HepG2 (cell line): ENCODE measurements at regions not wholly inside any gene's neighbourhood (a gene's known extent, or its start where the extent isn't known, plus 50 kb on each side); places are given as distances from the start of the nearest gene placed in this dataset.

Experiments
- GTF2F1 ChIP-seq: fragments of 150-350 bp; IDR thresholded peaks from 2 replicates; pipeline ENCODE4 v1.6.1; 2014; ENCODE audit warnings: low read length
- HIVEP1 ChIP-seq: sonication (generic); formaldehyde crosslinking; IDR thresholded peaks from 2 replicates; pipeline ENCODE4 v1.4.0; 2020; ENCODE audit warnings: mild to moderate bottlenecking, missing genetic modification reagents
- HMG20B ChIP-seq: conservative IDR thresholded peaks from 2 replicates; pipeline ENCODE4 v1.6.1; 2016; ENCODE audit warnings: missing genetic modification reagents, missing compliant biosample characterization
- HNRNPLL ChIP-seq: fragments of 200-400 bp; formaldehyde crosslinking; IDR thresholded peaks from 2 replicates; pipeline ENCODE4 v1.6.1; 2017; ENCODE audit warnings: mild to moderate bottlenecking, low read depth, low read length; ENCODE audit not compliant: poor library complexity, severe bottlenecking
- KDM2A ChIP-seq: sonication (generic); formaldehyde crosslinking; IDR thresholded peaks from 2 replicates; pipeline ENCODE4 v1.4.0; 2020; ENCODE audit warnings: low read depth, missing genetic modification reagents, borderline replicate concordance
- KLF16 ChIP-seq, 2 experiments: sonication (generic) in 1 of 2; formaldehyde crosslinking in 1 of 2; IDR thresholded peaks; 2 replicates each; pipeline versions ENCODE4 v1.6.1 to v1.8.0; 2016 to 2023; ENCODE audit warnings: missing genetic modification reagents in 2 of 2, missing compliant biosample characterization in 1 of 2
- RBM22 ChIP-seq: fragments of 200-400 bp; formaldehyde crosslinking; optimal IDR thresholded peaks from 2 replicates; pipeline ENCODE3; 2017; ENCODE audit warnings: mild to moderate bottlenecking, low read length, moderate library complexity
- SP1 ChIP-seq, 2 experiments: fragments of 450-650 bp in 1 of 2; sonication (generic) in 1 of 2; formaldehyde crosslinking in 1 of 2; IDR thresholded peaks; 2 replicates each; pipeline versions ENCODE4 v1.4.0 to v1.6.1; 2016 to 2020; ENCODE audit warnings: missing genetic modification reagents in 1 of 2
- TBL1XR1 ChIP-seq: fragments of 150-350 bp; IDR thresholded peaks from 2 replicates; pipeline ENCODE4 v1.6.1; 2014; ENCODE audit warnings: borderline replicate concordance, low read length; ENCODE audit not compliant: partially characterized antibody
- ZNF317 ChIP-seq: sonication (generic); formaldehyde crosslinking; IDR thresholded peaks from 2 replicates; pipeline ENCODE4 v1.5.0; 2020; ENCODE audit warnings: mild to moderate bottlenecking, missing genetic modification reagents
- ZNF343 ChIP-seq: sonication (generic); formaldehyde crosslinking; IDR thresholded peaks from 2 replicates; pipeline ENCODE4 v1.4.0; 2020; ENCODE audit warnings: mild to moderate bottlenecking, missing genetic modification reagents
- ZNF510 ChIP-seq: sonication (generic); formaldehyde crosslinking; IDR thresholded peaks from 2 replicates; pipeline ENCODE4 v1.4.0; 2020; ENCODE audit warnings: low read depth, mild to moderate bottlenecking, missing genetic modification reagents
- ZNF616 ChIP-seq: sonication (generic); formaldehyde crosslinking; IDR thresholded peaks from 2 replicates; pipeline ENCODE4 v1.5.0; 2020; ENCODE audit warnings: low read depth, mild to moderate bottlenecking, missing genetic modification reagents
- ZNF772 ChIP-seq: sonication (generic); formaldehyde crosslinking; IDR thresholded peaks from 2 replicates; pipeline ENCODE4 v1.5.0; 2020; ENCODE audit warnings: mild to moderate bottlenecking, missing genetic modification reagents
- ZSCAN9 ChIP-seq: IDR thresholded peaks from 2 replicates; pipeline ENCODE4 v1.6.1; 2016; ENCODE audit warnings: borderline replicate concordance
- TF ChIP-seq, protein P1 (sequence below): sonication (generic); formaldehyde crosslinking; IDR thresholded peaks from 2 replicates; pipeline ENCODE4 v1.4.0; 2020; ENCODE audit warnings: missing genetic modification reagents
- TF ChIP-seq, protein P2 (sequence below): IDR thresholded peaks from 2 replicates; pipeline ENCODE4 v1.6.1; 2016; ENCODE audit warnings: missing compliant biosample characterization, missing genetic modification reagents, borderline replicate concordance
- TF ChIP-seq, protein P3 (sequence below), 2 experiments: sonication (generic) in 1 of 2; formaldehyde crosslinking in 1 of 2; IDR thresholded peaks; 2 replicates each; pipeline versions ENCODE4 v1.4.0 to v1.6.1; 2016 to 2020; ENCODE audit warnings: borderline replicate concordance in 1 of 2, low read depth in 1 of 2, mild to moderate bottlenecking in 1 of 2, missing genetic modification reagents in 1 of 2

DNA sequence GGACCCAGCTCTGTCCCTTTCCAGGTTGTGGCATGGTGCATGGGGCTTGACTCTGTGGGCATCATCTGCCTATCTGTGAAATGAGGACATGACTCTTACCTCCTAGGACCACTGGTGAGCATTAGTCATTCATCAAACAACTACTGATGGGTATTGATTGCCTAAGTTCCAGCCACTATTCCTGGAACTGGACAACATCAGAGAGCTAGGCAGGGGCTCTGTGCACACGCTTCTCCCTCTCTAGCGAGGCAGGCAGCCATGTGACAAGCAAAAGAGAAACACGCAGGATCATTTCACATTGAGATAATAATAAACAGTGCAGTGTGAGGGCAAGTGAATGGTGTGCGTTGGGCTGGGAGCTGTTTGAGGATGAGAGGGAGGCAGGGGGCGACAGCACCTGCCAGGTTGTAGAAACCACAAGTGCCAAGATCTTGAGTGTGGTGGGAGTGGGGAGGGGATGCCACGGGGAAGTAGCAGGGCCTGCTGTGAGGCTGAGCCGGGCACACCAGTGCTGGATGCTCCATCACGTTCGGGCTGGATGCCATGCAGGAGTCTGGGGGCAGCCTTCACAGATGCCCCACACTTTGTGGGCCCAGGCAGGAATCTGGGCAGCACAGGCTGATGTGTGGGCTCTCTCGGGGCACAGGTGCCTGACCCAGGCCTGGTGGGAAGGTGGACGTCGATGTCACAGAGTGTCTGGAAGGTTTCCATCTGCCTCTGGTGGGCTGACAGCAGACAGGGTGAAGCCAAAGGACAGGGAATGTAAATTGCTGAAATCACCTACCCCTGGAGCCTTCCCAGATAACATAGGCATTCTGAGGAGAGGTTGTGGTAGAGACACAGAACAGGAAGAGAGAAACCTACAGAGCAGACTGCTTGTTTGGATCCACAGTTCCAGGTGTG, 405.5 kb downstream of the RPS24 start (continued):
- TF ChIP-seq ZNF510 = no peak
- no peak for TF ChIP-seq HNRNPLL
- TF ChIP-seq KLF16 (CRISPR knock-in tag; IDR thresholded peaks at IDR 0.05) = no peak
- TF ChIP-seq TBL1XR1 = no peak
- no peak for TF ChIP-seq SP1 (IDR thresholded peaks at IDR 0.05)
- TF ChIP-seq SP1 (CRISPR knock-in tag; IDR thresholded peaks at IDR 0.05) = no peak
- no peak for TF ChIP-seq HIVEP1
- no peak for TF ChIP-seq ZNF616 (CRISPR knock-in tag)
- TF ChIP-seq RBM22 = no peak
- TF ChIP-seq, protein P1, sequence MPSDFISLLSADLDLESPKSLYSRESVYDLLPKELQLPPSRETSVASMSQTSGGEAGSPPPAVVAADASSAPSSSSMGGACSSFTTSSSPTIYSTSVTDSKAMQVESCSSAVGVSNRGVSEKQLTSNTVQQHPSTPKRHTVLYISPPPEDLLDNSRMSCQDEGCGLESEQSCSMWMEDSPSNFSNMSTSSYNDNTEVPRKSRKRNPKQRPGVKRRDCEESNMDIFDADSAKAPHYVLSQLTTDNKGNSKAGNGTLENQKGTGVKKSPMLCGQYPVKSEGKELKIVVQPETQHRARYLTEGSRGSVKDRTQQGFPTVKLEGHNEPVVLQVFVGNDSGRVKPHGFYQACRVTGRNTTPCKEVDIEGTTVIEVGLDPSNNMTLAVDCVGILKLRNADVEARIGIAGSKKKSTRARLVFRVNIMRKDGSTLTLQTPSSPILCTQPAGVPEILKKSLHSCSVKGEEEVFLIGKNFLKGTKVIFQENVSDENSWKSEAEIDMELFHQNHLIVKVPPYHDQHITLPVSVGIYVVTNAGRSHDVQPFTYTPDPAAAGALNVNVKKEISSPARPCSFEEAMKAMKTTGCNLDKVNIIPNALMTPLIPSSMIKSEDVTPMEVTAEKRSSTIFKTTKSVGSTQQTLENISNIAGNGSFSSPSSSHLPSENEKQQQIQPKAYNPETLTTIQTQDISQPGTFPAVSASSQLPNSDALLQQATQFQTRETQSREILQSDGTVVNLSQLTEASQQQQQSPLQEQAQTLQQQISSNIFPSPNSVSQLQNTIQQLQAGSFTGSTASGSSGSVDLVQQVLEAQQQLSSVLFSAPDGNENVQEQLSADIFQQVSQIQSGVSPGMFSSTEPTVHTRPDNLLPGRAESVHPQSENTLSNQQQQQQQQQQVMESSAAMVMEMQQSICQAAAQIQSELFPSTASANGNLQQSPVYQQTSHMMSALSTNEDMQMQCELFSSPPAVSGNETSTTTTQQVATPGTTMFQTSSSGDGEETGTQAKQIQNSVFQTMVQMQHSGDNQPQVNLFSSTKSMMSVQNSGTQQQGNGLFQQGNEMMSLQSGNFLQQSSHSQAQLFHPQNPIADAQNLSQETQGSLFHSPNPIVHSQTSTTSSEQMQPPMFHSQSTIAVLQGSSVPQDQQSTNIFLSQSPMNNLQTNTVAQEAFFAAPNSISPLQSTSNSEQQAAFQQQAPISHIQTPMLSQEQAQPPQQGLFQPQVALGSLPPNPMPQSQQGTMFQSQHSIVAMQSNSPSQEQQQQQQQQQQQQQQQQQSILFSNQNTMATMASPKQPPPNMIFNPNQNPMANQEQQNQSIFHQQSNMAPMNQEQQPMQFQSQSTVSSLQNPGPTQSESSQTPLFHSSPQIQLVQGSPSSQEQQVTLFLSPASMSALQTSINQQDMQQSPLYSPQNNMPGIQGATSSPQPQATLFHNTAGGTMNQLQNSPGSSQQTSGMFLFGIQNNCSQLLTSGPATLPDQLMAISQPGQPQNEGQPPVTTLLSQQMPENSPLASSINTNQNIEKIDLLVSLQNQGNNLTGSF (CRISPR knock-in tag) = no peak
- no peak for TF ChIP-seq ZNF343 (CRISPR knock-in tag)
- no peak for TF ChIP-seq ZNF772 (CRISPR knock-in tag)
- TF ChIP-seq ZSCAN9 (CRISPR knock-in tag) = no peak
- TF ChIP-seq KDM2A (CRISPR knock-in tag) = peak; percentile 27; the same call in 1 of the 2 replicates
- TF ChIP-seq ZNF317 (CRISPR knock-in tag) = no peak
- TF ChIP-seq, protein P2, sequence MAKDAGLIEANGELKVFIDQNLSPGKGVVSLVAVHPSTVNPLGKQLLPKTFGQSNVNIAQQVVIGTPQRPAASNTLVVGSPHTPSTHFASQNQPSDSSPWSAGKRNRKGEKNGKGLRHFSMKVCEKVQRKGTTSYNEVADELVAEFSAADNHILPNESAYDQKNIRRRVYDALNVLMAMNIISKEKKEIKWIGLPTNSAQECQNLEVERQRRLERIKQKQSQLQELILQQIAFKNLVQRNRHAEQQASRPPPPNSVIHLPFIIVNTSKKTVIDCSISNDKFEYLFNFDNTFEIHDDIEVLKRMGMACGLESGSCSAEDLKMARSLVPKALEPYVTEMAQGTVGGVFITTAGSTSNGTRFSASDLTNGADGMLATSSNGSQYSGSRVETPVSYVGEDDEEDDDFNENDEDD (CRISPR knock-in tag) = no peak
- TF ChIP-seq GTF2F1 = no peak
- TF ChIP-seq, protein P3, sequence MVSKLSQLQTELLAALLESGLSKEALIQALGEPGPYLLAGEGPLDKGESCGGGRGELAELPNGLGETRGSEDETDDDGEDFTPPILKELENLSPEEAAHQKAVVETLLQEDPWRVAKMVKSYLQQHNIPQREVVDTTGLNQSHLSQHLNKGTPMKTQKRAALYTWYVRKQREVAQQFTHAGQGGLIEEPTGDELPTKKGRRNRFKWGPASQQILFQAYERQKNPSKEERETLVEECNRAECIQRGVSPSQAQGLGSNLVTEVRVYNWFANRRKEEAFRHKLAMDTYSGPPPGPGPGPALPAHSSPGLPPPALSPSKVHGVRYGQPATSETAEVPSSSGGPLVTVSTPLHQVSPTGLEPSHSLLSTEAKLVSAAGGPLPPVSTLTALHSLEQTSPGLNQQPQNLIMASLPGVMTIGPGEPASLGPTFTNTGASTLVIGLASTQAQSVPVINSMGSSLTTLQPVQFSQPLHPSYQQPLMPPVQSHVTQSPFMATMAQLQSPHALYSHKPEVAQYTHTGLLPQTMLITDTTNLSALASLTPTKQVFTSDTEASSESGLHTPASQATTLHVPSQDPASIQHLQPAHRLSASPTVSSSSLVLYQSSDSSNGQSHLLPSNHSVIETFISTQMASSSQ (IDR thresholded peaks at IDR 0.05; ENCODE audit: low read depth) = no peak
- TF ChIP-seq, protein P3 (CRISPR knock-in tag; IDR thresholded peaks at IDR 0.05; ENCODE audit: borderline replicate concordance) = peak; percentile 39; the same call in 1 of the 2 replicates
- no peak for TF ChIP-seq HMG20B (CRISPR knock-in tag)
